ENCODE measurements at regions not wholly inside any gene's neighbourhood (a gene's known extent, or its start where the extent isn't known, plus 50 kb on each side); places are given as distances from the start of the nearest gene placed in this dataset.
"Not testable (repeated sequence)": the region's sequence is repeated elsewhere in the genome, so short reads cannot be mapped to it uniquely, and the experiment has no call there.

DNA sequence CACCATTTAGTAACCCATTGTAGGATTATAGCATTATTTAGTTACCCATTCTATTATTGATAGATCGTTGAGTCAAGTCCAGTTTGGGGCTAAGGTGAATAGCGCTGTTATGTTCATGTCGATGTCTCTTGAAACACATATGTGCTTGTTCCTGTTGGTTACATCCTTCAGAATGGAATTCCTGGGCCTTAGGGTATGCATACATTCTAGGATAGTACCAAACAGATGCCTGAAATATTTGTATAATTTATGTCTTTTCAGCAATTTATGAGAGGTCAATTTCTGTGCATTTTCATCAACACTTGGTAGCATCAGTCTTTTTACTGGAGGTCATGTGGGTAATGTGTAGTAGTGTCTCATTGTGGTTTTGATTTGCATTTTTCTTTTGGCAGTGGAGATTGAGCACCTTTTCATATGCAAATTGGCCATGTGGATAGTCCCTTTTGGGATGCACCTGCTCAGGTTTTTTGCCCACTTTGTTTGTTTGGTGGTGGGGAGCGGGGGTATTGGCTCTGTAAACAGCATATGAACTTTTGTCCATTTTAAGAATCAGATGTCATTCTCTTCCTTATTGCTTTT lies 104.2 kb downstream of the CDRT15L2 start:
- not testable (repeated sequence) for DNase-seq

DNA sequence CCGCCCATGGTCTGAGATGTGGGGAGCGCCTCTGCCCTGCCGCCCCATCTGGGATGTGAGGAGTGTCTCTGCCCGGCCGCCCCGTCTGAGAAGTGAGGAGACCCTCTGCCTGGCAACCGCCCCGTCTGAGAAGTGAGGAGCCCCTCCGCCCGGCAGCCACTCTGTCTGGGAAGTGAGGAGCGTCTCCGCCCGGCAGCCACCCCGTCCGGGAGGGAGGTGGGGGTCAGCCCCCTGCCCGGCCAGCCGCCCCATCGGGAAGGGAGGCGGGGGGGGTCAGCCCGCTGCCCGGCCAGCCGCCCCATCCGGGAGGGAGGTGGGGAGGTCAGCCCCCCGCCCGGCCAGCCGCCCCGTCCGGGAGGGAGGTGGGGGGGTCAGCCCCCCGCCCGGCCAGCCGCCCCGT lies 105.5 kb downstream of the CDRT15L2 start:
- DNase-seq, result not testable (repeated sequence)

GRCh38 chr17:20687584-20687983 lies 108.1 kb downstream of the CDRT15L2 start:
- DNase-seq, result not testable (repeated sequence)

- not testable (repeated sequence) for DNase-seq
These were observed 109.7 kb downstream of the CDRT15L2 start for GRCh38 chr17:20689170-20689749.

DNA sequence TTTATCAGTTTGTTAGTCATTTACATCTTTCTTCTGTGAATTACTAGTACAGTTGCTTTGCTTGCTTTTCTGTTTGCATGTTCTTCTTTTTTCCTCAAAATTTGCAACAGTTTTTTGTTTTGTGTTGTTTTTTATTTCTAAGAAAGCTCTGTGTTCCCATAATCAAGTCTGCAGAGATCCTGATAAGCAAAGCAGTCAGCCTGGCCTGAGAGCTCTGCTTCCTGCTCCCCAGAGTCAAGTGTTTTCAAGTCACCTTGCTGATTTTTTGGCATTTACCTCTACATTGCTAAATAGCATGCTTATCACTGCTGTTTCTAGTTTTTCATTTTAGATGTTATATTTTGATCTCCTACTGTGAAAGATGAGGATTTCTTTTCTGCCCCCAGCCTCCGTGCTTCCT lies 113.2 kb downstream of the CDRT15L2 start:
- DNase-seq, result not testable (repeated sequence)

DNA sequence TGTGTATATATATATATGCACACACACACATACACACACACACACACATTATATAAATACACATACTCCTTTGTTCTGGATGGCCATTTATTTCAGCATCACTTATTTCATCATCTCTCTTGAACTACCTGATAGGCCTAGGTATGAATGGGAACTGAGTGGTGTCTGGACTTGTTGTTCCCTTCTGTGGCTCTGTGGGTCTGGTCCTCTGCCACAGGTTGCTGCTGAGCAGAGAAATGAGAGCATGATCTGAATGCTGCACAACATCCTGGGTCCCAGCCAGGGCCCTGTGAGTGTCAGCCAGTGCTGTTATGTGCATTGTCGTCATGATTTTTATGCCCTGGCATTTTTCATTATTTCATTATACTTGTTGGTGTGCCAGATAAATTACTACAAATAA lies 116.3 kb downstream of the CDRT15L2 start:
- not testable (repeated sequence) for DNase-seq

GRCh38 chr17:20698463-20699206 lies 119.1 kb downstream of the CDRT15L2 start:
- not testable (repeated sequence) for DNase-seq

GRCh38 chr17:20700528-20700927 lies 121.0 kb downstream of the CDRT15L2 start:
- DNase-seq, result not testable (repeated sequence)

GRCh38 chr17:20701366-20701765 lies 121.8 kb downstream of the CDRT15L2 start:
- DNase-seq, result not testable (repeated sequence)

DNA sequence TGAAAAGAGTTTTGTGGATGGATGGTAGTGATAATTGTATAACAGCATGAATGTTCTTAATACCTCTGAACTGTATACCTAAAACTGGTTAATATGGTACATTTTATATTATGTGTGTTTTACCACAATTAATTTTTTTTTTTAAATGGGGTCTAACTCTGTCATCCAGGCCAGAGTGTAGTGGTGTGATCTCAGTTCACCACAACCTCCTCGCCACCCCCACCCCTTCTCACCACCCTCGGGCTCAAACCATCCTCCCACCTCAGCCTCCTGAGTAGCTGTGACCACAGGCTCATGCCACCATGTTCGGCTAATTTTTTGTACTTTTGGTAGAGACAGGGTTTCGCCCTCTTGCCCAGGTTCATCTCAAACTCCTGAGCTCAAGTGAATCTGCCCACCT lies 123.2 kb downstream of the CDRT15L2 start:
- no peak for DNase-seq

DNA sequence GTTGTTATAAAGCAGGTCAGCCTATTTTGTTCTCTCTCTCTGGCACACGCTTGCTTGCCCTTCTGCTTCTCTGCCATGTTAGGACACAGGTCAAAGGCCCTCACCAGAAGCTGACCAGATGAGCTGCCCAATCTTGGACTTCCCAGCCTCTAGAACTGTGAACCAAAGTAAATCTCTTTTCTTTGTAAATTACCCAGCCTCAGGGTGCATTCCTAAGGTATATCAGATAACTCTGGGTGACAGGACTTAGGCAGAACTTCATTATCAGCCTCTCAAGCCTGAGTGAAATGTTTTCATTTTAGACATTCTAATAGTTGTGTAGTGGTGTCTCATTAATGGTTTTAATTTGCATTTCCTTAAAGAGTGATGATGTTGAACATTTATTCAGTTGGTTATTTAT lies 124.3 kb downstream of the CDRT15L2 start:
- DNase-seq, result no peak

DNA sequence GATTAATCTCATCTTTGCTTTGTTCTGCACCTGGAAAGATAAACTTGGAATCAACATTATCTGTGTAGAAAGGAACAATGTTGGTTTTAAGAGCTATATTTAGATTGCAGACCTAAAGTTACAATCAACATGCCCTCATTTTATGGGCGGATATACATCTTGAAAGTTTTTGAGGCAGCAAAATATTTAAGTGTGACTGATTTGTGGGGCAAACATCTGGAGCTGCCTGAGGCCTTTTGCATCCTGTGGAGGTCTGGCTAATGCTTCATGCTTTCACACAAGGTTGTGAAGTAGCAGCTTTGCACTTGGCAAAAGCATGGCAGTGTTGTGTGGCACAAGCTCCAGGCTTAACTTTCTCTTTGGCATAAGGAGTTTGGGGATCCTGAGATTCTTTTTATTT lies 125.7 kb downstream of the CDRT15L2 start:
- DNase-seq, result not testable (repeated sequence)

DNA sequence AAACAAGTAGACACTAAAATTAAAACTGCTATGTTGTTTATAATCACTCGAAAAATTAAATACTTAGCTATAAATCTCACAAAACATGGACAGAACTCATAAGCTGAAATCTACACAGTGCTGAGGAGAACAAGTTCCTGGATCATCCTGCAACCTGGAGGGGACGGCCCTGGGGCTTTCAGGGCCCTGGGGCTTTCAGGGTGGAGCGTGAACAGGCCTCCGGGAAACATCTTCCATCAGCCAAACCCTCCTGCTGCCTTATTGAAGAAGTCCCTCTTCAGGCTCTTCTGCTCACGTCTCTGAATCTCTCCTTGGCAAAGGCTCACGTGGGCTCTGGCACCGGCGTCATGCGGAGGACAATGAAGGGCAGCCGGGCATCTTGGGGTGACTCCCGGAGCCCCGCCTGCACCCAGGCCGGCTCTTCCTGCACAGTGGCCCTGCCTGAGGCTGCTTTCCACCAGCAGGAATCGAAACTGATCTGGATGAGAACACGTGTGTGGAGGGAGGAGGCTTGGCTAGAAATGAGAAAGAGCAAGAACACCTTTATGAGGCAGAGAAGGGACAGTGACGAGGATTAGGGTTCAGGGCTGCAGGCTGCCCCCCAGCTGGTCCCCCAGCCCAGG lies 127.3 kb downstream of the CDRT15L2 start:
- no peak for DNase-seq

DNA sequence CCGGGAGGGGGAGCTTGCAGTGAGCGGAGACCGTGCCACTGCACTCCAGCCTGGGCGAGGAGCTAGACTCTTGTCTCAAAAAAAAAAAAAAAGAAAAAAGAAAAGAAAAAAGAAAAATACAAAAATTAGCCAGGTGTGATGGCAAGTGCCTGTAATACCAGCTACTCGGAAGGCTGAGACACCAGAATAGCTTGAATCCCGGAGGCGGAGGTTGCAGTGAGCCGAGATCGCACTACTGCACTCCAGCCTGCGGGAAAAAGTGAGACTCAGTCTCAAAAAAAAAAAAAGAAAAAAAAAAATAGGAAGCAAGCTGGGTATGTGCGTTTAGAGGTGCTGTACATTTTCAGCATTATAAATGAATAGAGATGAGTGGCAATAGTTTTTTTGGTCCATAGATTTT lies 129.3 kb downstream of the CDRT15L2 start:
- not testable (repeated sequence) for DNase-seq

- not testable (repeated sequence) for DNase-seq
These were observed 137.0 kb downstream of the CDRT15L2 start for GRCh38 chr17:20716481-20716880.

- DNase-seq, result no peak
These were observed 141.6 kb downstream of the CDRT15L2 start for GRCh38 chr17:20721171-20721570.

DNA sequence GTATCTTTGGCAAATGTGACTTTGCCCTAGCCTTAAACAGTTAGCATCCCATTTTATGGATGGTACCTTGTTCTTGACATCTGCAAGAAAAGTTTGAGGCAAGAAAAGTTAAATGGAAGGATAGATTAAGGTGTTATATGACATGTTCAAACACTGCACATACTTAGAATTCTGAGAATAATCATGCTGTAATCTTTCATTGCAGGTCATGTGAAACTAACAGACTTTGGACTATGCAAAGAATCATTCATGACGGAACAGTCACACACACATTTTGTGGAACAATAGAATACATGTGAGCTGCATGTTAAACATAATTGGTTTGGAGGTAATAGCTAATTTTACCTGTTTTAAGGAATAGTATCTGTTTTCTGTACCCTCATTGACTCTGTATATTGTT lies 144.9 kb downstream of the CDRT15L2 start:
- not testable (repeated sequence) for DNase-seq

DNA sequence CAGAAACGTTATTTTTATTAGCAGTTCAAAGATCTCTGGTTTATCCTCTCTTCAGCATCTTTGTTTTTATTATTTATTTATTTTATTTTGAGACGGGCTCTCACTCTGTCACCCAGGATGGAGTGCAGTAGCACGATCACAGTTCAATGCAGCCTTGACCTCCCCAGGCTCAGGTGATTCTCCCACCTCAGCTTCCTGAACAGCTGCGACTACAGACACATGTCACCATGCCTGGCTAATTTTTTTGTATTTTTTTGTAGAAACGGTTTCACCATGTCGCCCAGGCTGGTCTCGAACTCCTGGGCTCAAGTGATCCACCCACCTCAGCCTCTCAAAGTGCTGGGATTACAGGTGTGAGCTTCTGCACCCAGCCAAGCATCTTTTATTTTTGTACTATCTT lies 147.7 kb downstream of the CDRT15L2 start:
- not testable (repeated sequence) for DNase-seq

DNA sequence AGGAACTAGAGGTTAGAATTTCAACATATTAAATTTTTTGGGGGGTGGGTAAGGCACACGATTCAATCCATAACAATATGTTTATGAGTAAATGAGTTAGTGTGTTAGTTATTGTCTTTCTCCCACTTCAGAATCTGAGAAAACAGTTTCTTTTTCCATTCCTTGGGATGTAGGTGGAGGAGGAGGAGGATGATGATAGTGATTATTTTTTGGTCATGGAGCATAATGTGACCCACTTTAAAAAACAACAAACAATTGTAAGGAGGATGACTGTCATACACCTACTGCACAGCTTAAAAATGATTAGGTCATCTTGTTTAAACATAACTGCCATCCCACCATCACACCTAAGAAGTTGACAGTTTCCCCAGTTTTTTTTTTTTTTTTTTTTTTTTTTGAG lies 148.7 kb downstream of the CDRT15L2 start:
- DNase-seq, result no peak

DNA sequence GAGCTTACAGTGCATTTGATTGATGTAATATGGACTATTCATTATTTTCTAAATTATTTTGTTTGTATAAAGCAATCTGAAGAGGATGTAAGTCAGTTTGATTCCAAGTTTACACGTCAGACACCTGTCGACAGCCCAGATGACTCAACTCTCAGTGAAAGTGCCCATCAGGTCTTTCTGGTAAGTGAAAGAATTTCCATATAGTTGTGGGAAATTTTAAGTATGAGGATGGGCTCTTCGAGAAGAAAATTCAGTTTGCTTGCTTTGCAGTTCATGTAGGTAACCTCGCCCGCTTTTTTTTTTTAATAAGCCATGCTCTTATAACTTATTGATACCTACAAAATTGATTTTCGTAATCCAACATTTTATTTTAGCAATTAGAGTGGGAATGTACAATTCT lies 151.6 kb downstream of the CDRT15L2 start:
- DNase-seq, result not testable (repeated sequence)

- no peak for DNase-seq
These were observed 154.4 kb downstream of the CDRT15L2 start for GRCh38 chr17:20733923-20734322.

- no peak for DNase-seq
These were observed 156.3 kb downstream of the CDRT15L2 start for GRCh38 chr17:20735796-20736195.

DNA sequence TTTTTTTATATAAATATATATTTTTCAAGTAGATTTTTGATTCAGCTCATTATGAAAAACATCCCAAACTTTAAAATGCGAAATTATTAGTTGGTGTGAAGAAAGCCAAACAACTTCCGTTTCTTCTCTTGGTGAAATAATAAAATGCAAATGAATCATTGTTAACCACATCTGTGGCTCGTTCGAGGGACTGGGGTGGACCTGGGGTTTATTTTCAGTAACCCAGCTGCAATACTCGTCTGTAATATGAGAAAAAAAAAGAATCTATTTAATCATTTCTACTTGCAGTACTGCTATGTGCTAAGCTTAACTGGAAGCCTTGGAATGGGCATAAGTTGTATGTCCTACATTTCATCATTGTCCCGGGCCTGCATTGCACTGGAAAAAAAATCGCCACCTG lies 158.1 kb downstream of the CDRT15L2 start:
- not testable (repeated sequence) for DNase-seq

DNA sequence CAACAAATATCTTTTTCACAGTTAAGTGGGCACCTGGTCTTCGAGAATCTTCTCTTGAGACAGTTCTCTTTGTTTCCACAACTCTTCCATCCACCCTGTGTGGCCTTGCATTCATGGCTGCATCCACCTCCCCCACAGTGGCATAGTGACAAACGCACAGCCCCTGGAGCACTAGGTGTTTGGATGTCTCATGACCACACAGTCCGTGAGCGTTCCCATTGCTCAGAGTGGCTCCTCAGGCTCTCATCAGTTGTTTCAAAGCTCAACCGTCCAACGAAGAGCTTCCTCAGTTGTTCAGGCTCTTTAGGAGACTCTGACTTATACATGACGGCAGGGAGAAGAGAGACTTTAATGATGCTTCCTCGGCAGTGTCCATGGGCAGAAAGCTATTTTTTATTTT lies 191.6 kb downstream of the CDRT15L2 start:
- DNase-seq, result no peak

All from activated T-cell treated with anti-CD3 and anti-CD28 coated beads for 4 hours (primary cell).